ENCODE measurements at regions not wholly inside any gene's neighbourhood (a gene's known extent, or its start where the extent isn't known, plus 50 kb on each side); places are given as distances from the start of the nearest gene placed in this dataset.
"Not testable (repeated sequence)": the region's sequence is repeated elsewhere in the genome, so short reads cannot be mapped to it uniquely, and the experiment has no call there.

DNA sequence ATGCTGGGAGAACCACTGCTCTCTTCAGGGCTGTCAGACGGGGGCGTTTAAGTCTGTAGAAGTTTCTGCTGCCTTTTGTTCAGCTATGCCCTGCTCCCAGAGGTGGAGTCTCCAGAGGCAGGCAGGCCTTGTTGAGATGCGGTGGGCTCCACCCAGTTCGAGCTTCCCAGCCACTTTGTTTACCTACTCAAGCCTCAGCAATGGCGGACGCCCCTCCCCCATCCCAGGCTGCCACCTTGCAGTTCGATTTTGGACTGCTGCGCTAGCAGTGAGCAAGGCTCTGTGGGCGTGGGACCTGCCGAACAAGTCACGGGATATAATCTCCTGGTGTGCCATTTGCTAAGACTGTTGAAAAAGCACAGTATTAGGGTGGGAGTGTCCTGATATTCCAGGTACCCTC lies 1057.9 kb upstream of the LRRTM1 start:
- TF ChIP-seq, protein P1, sequence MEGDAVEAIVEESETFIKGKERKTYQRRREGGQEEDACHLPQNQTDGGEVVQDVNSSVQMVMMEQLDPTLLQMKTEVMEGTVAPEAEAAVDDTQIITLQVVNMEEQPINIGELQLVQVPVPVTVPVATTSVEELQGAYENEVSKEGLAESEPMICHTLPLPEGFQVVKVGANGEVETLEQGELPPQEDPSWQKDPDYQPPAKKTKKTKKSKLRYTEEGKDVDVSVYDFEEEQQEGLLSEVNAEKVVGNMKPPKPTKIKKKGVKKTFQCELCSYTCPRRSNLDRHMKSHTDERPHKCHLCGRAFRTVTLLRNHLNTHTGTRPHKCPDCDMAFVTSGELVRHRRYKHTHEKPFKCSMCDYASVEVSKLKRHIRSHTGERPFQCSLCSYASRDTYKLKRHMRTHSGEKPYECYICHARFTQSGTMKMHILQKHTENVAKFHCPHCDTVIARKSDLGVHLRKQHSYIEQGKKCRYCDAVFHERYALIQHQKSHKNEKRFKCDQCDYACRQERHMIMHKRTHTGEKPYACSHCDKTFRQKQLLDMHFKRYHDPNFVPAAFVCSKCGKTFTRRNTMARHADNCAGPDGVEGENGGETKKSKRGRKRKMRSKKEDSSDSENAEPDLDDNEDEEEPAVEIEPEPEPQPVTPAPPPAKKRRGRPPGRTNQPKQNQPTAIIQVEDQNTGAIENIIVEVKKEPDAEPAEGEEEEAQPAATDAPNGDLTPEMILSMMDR (conservative IDR thresholded peaks at IDR 0.05 in 1 of 2, IDR thresholded peaks at IDR 0.05 in 1 of 2; ENCODE audit: low read depth in 1 of 2, low read length in 2 of 2) = not testable (repeated sequence)
- TF ChIP-seq EZH2 (IDR thresholded peaks at IDR 0.05; ENCODE audit: low read length, missing control alignments) = not testable (repeated sequence)

Measured in fibroblast of lung (primary cell).